Skeletal muscle cell (primary cell): ENCODE measurements at regions not wholly inside any gene's neighbourhood (a gene's known extent, or its start where the extent isn't known, plus 50 kb on each side); places are given as distances from the start of the nearest gene placed in this dataset.
"Not testable (repeated sequence)": the region's sequence is repeated elsewhere in the genome, so short reads cannot be mapped to it uniquely, and the experiment has no call there.

Experiments
- DNase-seq: peaks from one replicate; pipeline ENCODE4 v3.0.0-alpha.2; 2010; ENCODE audit warnings: low read depth
- H3K4me3 ChIP-seq: 2 replicates; pipeline ENCODE4 v1.5.1; 2011; ENCODE audit warnings: low read depth, mild to moderate bottlenecking, control low read depth, low read length, moderate library complexity

DNA sequence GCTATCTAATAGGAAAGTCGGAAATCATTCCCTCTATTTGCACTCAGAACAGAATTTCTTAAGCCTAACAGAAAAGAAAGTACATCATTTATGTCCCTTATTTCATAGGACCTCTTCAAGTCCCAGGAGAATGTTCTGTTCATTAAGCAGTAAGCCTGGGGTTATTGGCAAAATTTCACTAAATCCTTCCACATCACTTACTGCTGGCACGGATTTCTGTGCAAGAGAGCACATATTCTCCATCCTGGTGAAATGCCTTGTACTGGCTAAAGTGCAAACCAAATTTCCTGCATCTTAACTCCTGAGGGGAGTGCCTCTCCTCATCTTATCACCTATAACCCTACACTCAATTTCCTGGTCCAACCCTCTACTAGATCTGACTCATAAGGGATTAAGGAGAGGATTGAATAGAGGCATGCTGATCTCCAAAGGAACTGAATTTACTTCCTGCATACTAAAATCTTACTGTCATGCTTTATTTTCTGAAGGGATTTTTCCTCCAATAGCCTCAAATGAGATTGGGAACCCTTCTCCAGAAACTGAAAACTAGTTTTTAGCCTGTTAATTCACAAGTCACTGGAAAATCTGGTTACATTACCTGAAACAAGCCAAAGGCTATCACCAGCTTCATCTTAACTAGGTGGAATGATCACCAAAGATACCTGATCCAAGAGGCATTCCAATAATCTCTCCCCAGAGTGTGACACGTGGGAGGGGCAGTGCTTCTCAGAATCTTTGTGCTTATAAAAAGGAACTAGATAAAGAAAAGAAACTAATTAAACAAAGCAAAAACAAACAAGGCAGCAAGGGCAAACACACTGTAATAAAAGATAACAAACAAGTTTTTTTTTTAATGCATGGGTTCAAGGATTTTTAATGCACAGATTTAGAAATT, 311.1 kb downstream of the NR4A2 start:
- H3K4me3 ChIP-seq: no peak overlapping the region
- DNase-seq: no peak

DNA sequence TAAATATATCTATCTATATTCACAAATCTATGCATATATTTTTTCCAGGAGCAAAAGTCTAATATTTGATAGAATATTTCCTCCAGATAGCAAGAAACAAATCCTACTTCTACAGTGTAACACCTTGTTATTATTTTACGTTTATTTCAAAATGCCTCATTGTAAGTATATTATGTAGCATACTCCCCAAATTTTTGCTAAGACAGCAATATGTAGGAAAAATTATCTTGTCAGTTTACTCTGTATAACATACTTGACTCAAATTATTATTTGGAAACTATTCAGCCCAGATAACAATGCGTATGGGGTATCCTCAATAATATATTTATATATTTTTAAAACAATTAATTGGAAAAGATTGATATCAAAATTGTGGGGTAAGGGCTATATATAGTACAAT, 313.2 kb downstream of the NR4A2 start:
- DNase-seq: no peak
- H3K4me3 ChIP-seq: no peak overlapping the region

GRCh38 chr2:156017341-156017885, 315.1 kb downstream of the NR4A2 start:
- DNase-seq: no peak
- no peak overlapping the region for H3K4me3 ChIP-seq

DNA sequence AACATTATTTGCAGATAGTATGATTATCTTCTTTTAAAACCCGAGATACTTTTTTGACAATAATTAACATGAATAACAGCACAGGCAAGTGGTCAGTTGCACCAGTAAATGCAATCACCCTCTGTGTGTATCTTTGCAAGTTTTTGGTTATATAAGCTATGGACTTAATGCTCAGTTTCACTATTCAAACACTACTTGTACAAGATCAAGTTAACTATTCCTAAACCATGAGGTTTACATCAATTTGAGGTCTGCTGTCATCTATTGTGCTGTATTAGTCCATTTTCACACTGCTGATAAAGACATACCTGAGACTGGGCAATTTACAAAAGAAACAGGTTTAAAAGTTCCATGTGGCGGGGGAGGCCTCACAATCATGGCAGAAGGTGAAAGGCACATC, 323.2 kb downstream of the NR4A2 start:
- H3K4me3 ChIP-seq: no peak overlapping the region
- no peak for DNase-seq

GRCh38 chr2:156006721-156007618, 325.6 kb downstream of the NR4A2 start:
- no peak overlapping the region for H3K4me3 ChIP-seq
- no peak for DNase-seq

DNA sequence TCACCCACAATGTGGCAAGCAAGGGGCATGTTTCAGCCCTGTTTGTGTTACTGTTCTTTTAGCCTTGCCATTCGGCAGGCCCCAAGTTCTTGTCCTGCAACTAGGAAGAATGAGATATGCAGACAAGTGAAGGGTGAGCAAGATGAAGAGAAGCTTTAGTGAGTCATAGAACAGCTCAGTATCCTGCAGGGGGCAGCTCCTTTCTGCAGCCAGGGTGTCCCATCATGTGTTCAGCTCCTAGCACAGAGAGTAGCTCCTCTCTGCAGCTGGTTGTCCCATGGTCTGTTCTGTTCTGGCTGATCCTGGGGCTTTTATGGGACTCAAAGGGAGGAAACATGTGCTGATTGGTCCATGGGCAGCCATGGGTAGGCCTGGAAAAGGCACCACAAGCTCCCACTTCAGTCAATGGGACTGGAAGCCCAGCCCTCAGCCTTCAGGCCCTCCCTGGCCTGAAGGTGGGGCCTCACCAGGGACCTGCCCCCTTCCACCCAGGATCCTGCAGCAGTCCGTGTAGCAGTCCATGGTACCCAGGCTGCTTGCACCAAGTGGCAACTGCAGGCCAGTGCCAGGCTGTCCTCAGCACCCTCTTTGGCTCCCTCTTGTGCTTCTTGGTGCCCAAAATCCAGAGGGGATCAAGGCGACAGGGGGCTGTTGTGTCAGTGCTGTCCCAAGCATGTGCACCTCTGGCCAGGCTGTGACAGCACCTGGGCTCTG, 326.4 kb downstream of the NR4A2 start:
- H3K4me3 ChIP-seq: no peak overlapping the region
- no peak for DNase-seq

GRCh38 chr2:156005531-156005930, 327.0 kb downstream of the NR4A2 start:
- DNase-seq: no peak
- H3K4me3 ChIP-seq: no peak overlapping the region

GRCh38 chr2:156004459-156004858, 328.1 kb downstream of the NR4A2 start:
- DNase-seq: no peak
- H3K4me3 ChIP-seq: no peak overlapping the region

DNA sequence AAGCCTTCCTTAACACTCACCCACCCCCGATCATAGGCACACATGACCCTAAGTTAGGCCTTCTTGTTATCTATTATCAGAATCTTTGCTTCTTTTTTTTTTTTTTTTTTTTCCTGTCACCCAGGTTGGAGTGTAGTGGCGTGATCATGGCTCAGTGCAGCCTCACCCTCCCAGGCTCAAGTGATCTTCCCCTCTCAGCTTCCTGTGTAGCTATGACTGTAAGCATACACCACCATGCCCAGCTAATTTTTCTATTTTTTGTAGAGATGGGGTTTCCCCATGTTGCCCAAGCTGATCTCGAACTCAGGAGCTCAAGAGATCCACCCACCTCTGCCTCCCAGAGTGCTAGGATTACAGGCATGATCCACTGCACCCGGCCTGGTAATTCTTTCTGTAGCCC, 328.7 kb downstream of the NR4A2 start:
- H3K4me3 ChIP-seq: no peak overlapping the region
- DNase-seq: no peak

DNA sequence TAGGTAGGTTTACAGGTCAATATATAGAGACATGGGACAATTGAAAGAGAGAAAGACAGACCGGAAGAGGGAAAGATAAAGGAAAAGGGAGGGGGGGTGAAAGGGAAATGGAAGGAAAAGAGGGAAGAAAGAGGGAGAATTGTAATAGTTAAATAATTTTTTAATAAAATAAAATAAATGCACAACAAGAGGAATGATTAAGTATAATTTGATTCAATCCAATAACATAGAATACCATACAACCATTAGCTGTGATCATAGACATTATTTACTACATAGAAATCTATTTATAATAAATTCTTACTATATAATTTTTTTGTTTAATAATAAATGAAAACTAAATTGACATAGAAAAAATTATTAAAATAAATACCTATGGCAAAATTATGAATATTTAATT, 330.7 kb downstream of the NR4A2 start:
- no peak for DNase-seq
- no peak overlapping the region for H3K4me3 ChIP-seq

DNA sequence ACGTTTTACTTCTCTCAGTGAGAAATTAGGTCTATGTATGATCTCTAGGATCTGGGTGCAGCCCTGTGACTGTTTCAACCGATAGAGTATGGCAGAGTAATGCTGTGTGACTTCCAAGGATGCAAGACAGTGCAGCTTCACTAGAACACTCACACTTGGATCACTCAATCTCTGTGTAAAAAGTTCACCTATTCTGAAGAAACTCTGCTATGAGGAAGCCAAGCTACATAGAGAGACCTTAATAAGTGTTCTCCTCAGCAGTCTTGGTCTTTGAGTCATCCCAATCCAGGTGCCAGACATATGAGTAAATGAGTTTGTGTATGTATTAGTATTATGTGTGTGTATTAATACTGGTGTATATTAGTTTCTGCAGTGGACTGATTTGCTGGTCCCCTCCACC, 335.0 kb downstream of the NR4A2 start:
- DNase-seq: no peak
- no peak overlapping the region for H3K4me3 ChIP-seq

DNA sequence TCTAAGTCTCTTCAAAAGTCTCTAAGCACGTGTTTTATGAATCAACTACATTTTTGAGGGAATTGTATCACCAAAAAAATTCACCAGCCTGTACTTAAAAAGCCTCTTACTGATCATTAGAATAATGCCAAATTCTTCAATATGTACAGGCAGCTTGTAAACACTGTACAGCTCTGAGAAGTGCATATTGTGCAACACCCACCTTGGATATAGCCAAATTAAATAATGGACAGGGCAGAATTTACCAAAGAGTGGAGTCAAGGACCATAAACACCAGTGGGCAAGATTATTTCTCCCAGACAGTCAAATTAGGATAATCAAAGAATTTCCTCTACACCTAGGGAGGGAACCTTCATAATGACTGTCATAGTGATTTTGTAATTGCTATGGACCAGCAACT, 338.2 kb downstream of the NR4A2 start:
- no peak overlapping the region for H3K4me3 ChIP-seq
- DNase-seq: no peak

DNA sequence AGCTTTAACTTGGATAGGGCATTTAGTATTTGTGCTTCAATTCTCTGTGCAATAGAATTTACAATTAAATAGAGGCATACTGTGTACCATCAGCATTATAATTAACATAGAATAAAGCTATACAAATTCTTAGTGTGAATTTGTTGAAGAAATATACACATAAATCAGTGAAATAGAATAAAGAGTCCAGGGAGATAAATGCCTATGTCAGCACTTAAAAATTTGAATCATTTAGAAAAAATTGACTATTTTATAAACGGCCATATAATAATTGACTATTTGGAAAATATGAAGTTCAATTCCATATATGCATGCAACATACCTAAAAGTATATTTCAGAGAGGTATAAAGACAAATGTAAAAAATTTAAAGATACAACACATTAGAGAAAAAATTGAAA, 348.7 kb downstream of the NR4A2 start:
- DNase-seq: no peak
- no peak overlapping the region for H3K4me3 ChIP-seq

DNA sequence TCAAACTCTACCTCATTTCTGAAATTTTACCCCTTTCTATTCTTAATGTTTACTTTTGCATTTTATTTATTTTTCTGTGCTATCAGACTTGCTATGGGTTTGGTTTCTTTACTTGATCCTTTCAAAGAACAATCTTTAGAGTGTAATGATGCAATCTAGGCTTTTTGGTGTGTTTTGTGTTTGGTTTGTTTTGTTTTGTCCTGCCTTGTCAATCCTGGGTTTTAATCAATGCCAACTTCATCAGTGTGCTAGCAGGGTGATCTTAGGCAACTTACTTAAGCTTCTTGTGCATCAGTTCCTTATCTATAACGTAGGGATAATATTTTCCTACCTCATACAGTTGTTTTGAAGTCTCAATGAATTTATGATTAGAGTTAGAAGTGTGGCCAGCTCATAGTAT, 350.4 kb downstream of the NR4A2 start:
- no peak overlapping the region for H3K4me3 ChIP-seq
- DNase-seq: no peak

GRCh38 chr2:155980941-155981560, 351.5 kb downstream of the NR4A2 start:
- DNase-seq: no peak

DNA sequence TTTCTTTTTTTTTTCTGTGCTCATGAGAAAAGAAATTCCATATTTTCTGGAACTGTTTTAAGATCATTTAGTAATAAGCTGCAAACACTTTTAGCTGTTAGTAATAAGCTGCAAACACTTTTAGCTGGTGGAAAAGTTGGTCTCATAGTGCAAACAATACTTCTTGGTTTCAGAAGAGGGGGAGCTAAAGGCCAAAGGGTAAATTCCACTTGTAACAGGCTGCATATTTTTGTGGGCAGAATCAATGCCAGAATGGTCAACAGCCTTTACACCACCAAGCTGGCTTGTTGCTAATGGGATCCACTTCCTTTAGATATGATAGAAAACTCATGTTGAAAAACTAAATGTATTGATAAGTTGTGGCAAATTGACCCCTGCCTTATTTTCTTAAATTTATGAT, 356.8 kb downstream of the NR4A2 start:
- no peak overlapping the region for H3K4me3 ChIP-seq
- DNase-seq: no peak

More at GRCh38 chr2:155980941-155981560, 351.5 kb downstream of the NR4A2 start:
- H3K4me3 ChIP-seq: no peak overlapping the region

- DNase-seq: no peak
- H3K4me3 ChIP-seq: no peak overlapping the region
These were observed 359.6 kb downstream of the NR4A2 start for GRCh38 chr2:155972916-155973315.

GRCh38 chr2:155966064-155966471, 366.5 kb downstream of the NR4A2 start:
- not testable (repeated sequence) for DNase-seq, H3K4me3 ChIP-seq

DNA sequence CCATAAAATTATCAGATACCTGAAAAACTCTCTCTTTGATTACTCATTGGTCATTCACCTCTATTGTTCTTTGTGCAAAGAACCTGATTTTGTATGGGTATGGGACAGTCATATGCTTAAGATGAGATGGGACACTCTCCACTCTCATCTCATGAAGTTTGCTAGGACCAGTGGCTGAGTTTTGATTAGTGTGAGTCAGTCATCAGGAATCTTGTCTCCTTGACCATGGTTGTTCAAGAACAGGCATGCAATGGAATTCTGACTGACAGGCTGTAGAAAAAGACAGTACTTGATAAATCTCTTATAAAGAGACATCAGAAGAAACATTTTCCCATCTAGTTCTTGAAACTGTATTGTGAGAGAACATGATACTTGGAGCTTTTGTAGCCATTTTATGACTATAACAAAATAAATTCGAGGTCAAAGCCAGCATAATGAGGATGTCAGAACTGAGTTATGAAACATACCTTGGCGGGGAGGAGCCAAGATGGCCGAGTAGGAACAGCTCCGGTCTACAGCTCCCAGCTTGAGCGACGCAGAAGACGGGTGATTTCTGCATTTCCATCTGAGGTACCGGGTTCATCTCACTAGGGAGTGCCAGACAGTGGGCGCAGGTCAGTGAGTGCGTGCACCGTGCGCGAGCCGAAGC, 367.0 kb downstream of the NR4A2 start:
- no peak overlapping the region for H3K4me3 ChIP-seq
- no peak for DNase-seq
